NCI-H460 (cell line): ENCODE measurements at regions not wholly inside any gene's neighbourhood (a gene's known extent, or its start where the extent isn't known, plus 50 kb on each side); places are given as distances from the start of the nearest gene placed in this dataset.

Source experiments
- DNase-seq: peaks from one replicate; pipeline ENCODE4 v3.0.0-alpha.2; 2016; ENCODE audit warnings: low read depth; ENCODE audit errors: extremely low read depth

DNA sequence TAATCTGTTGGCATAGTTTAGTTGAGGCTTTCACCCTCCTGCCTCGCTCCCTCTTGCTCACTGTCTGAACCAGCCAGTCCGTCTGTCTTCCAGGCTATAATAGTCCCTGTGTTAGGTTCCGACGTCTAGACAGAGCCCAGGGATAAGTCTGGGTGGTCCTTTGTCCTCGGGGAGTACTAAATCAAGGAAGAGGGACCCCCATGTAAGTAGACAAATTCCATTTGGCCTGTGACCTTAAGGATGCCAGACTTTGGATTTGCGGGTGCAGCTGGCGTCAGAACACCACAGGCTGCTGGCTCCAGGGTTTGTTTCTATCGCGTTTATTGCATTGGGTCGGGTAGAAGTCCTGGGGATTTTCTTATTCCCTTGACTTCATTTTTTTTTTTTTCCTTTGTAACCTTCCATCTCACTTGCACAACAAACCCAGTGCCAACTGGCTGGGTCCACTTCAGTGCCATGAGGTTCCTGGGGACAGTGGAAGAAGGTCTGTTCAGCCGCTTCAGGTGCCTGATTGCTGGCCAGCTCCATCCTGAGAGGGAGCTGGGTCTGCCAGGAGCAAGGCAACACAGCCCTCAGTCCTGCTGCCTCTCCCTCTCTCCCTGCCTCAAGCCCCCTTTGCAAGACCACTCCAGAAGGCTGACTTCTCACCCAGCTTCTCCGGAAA lies 95.4 kb upstream of the KLHL25 start:
- DNase-seq: no peak

DNA sequence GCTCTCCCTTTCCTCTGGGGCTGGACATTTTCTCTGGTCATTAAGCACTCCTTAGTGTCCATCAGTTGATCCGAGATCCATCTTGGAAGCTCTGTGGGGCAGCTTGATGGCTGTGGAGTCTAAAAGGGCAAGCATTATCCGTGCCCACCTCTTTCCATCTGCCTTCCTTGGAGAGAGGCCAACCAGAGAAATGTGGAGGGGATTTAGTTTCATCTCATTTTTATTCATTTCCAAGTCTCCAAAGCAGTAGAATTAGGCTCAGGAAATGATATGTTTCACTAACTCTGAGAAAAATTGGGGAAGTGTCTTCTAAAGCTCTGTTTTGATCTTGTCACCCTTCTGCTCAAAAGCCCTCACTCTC lies 95.9 kb upstream of the KLHL25 start:
- DNase-seq: no peak

GRCh38 chr15:85891470-85891869 lies 96.7 kb upstream of the KLHL25 start:
- no peak for DNase-seq

DNA sequence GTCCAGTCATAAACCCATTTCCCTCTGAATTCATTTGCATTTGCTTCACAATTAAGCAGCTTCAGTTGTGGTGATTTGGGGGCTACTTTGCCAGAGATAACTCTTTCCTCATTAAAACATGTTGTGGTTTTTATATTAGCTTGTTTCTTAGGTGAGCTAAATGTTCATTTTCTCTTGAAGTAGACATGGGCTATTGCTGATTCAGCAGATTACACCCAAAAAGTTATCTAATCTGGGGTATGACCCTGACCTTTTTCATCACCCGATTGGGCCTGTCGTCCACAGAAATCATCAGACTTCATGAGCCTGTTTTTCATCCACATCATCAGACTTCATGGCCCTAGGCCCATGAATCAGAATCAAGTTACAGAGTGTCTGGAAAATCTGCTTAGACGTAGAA lies 97.5 kb upstream of the KLHL25 start:
- DNase-seq: no peak

DNA sequence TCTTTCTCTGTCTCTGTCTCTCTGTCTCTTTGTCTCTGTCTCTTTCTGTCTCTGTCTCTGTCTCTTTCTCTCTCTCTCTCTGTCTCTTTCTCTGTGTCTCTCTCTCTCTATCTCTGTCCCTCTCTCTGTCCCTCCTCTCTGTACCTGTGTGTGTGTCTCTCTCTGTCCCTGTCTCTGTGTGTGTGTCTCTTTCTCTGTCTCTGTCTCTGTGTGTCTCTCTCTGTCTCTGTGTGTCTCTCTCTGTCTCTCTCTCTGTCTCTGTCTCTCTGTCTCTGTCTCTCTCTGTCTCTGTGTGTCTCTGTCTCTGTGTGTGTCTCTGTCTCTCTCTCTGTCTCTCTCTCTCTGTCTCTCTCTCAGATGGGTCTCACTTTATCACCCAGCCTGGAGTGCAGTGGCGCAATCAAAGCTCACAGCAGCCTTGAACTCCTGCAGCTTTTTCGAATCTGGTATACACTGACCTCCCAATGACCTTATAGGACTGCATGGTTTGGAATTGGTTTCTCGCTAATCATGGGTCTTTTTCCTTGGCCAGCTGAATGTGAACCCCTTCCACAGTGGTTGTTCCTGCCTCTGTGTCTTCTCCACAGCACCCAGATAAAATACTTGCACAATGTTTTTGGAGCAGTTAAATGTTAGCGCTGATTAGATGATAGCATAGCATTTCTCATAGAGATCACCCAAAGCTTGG lies 102.6 kb upstream of the KLHL25 start:
- no peak for DNase-seq

DNA sequence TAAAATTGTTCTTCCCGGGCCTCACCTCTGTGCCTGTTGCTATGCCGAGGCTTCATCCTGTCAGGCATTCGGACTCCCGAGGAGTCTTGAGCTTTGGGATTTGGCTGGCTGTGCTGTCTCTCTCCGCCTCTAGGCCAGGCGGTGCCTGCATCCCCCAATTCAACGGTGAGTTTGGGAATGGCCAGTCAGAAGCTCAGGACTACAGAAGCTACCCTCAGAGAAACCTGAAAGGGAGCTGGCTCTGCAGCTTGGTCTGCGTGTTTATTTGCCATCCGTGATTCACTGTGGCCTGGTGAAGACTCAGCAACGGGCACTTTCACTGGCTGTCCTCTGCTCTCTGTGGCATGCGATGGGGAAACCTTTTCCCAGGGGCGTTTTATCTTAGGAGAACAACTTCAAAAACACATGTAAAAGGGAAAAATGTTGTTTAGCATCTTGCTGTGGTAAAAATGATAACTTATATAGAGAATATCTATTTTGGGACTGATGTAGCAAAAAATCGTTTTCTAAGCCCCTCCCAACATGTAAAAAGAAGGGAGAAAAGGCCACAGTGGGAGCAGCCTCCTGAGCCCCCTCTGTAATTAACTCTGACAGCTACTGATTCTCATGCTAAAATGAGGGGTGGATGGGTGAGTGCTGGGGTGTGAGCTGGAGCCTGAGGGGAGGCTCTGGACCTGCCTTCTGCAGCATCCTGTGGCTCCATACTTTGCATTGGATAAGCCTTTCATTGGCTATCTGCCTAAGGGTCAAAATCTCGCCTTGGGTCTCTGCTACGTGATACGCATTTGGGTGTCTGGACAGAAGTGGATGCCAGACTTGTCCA lies 103.4 kb upstream of the KLHL25 start:
- no peak for DNase-seq

GRCh38 chr15:85899927-85900326 lies 105.2 kb upstream of the KLHL25 start:
- no peak for DNase-seq

- no peak for DNase-seq
Observed at GRCh38 chr15:85905751-85906450, 111.2 kb upstream of the KLHL25 start.

- DNase-seq: no peak
Observed at GRCh38 chr15:85906640-85907039, 111.9 kb upstream of the KLHL25 start.

DNA sequence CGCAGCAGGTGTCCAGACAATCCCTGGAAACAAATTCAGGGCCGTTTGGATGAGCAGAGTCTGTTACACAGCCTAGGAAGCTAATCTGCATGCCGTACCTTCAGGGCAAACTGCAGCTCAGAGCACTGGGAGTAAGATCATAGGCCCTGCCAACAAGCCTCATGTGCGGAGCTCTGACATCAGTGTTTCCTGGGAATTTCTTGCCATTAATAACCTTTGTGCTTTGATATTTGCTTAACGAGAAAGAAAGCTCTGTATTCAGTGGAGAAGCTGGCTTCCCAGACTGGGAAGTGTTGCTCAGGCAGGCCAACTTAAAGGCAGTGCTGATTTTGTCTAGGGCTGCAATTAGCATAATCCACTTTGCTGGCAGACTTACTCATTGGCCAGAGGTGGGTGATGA lies 116.1 kb upstream of the KLHL25 start:
- DNase-seq: no peak

DNA sequence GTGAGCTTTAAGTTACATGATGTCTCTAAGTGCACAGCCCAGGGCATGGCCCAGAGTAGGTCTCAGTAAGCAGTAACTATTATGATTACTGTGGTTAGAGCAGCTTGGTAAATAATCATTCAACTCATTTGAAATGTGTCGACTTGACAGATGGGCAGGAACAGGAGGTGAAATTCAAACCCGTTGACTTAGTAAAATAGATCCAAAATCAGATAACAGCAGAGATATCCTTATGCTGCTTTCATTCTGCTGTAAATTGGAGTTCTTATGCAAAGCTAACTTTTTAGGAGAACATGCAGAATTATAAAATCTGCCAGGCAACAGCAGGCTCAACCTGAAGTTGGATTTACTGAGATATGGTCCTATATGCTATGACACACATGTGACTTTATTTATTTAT lies 118.7 kb upstream of the KLHL25 start:
- DNase-seq: no peak

- DNase-seq: no peak
Observed at GRCh38 chr15:85920956-85921355, 126.2 kb upstream of the KLHL25 start.

DNA sequence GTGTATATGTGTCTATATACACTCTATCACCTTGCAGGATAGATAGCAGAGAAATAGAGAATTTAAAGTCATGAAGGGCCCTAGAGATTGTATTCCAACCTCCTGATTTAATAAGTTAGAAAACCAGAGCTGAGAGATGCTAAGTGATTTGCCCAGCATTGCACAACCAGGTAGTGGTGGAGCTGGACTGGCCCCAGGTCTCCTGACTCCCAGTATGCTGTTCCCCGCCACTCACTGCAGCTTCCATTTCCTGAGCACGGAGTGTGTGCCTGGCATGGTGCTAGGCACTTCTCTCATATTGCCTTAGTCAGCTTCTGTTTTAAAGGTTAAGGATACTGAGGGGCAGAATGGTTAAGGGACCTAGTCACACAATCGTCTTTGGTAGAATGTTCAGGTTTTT lies 129.4 kb upstream of the KLHL25 start:
- DNase-seq: no peak

GRCh38 chr15:85925649-85926237 lies 131.0 kb upstream of the KLHL25 start:
- no peak for DNase-seq

- no peak for DNase-seq
Observed at GRCh38 chr15:85926834-85927233, 132.1 kb upstream of the KLHL25 start.

GRCh38 chr15:85927931-85928537 lies 133.3 kb upstream of the KLHL25 start:
- no peak for DNase-seq

DNA sequence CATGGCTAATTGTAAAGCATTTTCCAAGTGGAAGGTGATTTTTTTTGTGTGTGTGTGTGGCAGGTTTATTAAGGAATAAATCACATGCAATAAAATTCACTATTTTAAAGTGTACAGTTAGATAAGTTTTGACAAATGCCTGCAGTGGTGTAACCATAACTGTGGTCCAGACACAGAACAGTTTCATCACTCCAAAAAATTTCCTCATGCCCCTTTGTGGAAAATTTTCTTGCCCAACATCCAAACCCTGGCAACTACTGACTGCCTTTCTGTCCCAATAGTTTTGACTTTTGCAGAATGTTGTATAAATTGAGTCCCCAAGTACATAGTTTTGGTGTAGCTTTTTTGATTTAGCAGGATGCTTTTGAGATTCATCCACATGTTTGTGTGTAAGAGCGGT lies 135.1 kb upstream of the KLHL25 start:
- DNase-seq: no peak

- no peak for DNase-seq
Observed at GRCh38 chr15:85932391-85932790, 137.7 kb upstream of the KLHL25 start.

DNA sequence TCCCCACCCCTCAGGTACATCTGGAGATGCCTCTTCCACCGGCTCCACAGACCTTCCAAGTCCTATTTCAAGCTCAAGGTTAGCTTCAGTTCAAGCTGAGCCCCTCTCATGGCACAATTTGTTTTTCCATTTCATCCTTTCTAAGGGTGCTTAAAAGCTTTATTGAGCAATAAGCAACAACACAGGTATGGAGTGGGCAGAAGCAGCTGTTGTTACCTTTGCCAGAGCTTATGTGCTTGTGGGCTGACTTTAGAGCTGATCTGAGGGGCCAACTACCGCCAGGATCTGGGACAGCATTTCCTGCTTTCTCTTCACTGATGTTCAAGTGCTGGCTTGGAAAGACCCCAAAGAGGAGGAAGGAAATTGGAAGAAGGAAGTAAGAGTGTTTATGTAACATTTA lies 140.0 kb upstream of the KLHL25 start:
- DNase-seq: no peak

GRCh38 chr15:85935182-85935581 lies 140.5 kb upstream of the KLHL25 start:
- no peak for DNase-seq
